ENCODE measurements at regions not wholly inside any gene's neighbourhood (a gene's known extent, or its start where the extent isn't known, plus 50 kb on each side); places are given as distances from the start of the nearest gene placed in this dataset.
A peak's percentile ranks its signal among the peaks of the same experiment; 100 is the strongest.
"Not testable (repeated sequence)": the region's sequence is repeated elsewhere in the genome, so short reads cannot be mapped to it uniquely, and the experiment has no call there.

GRCh38 chr7:65276822-65277221 lies 96.8 kb upstream of the ZNF92 start:
- TF ChIP-seq CTCF (IDR thresholded peaks at IDR 0.05; ENCODE audit: low read depth, low read length, missing control alignments) = no peak
- H3K4me3 ChIP-seq (ENCODE audit: low read depth, low read length) = no peak overlapping the region
- in situ Hi-C loops (cut with HindIII; ENCODE audit: low pct_ligation_motif_present, low sequenced_read_pairs) = no loop called here
- DNase-seq = no peak
- no peaks in the 10 kb centered on the region for H3K27me3 ChIP-seq (replicated peaks)
- no peaks in the 10 kb centered on the region for H3K36me3 ChIP-seq (replicated peaks)
- no peak overlapping the region for H3K27ac ChIP-seq

- DNase-seq; H3K27me3 ChIP-seq (replicated peaks); H3K27ac ChIP-seq; in situ Hi-C loops (cut with HindIII; ENCODE audit: low pct_ligation_motif_present, low sequenced_read_pairs); H3K4me3 ChIP-seq (ENCODE audit: low read depth, low read length); H3K36me3 ChIP-seq (replicated peaks): not testable (repeated sequence)
These were observed 102.2 kb upstream of the ZNF92 start for GRCh38 chr7:65271502-65271901.

GRCh38 chr7:65269150-65269856 lies 104.4 kb upstream of the ZNF92 start:
- no peak for TF ChIP-seq CTCF (IDR thresholded peaks at IDR 0.05; ENCODE audit: low read depth, low read length, missing control alignments)
- H3K27me3 ChIP-seq (replicated peaks) = no peaks in the 10 kb centered on the region
- DNase-seq = peak; percentile 78
- H3K27ac ChIP-seq = no peak overlapping the region
- H3K4me3 ChIP-seq (ENCODE audit: low read depth, low read length) = peak overlapping the region; percentile 75
- in situ Hi-C loops (cut with HindIII; ENCODE audit: low pct_ligation_motif_present, low sequenced_read_pairs) = no loop called here
- no peaks in the 10 kb centered on the region for H3K36me3 ChIP-seq (replicated peaks)

GRCh38 chr7:65268782-65269149 lies 104.9 kb upstream of the ZNF92 start:
- Histone ChIP-seq H3K4me3 (ENCODE audit: low read depth, low read length) (peak overlapping the region; percentile 75), H3K27me3 (replicated peaks) (no peaks in the 10 kb centered on the region), H3K36me3 (replicated peaks) (no peaks in the 10 kb centered on the region), H3K27ac (no peak overlapping the region)
- DNase-seq = no peak
- no peak for TF ChIP-seq CTCF (IDR thresholded peaks at IDR 0.05; ENCODE audit: low read depth, low read length, missing control alignments)
- in situ Hi-C loops (cut with HindIII; ENCODE audit: low pct_ligation_motif_present, low sequenced_read_pairs) = no loop called here

- no peak for DNase-seq
- in situ Hi-C loops (cut with HindIII; ENCODE audit: low pct_ligation_motif_present, low sequenced_read_pairs) = no loop called here
- no peak for TF ChIP-seq CTCF (IDR thresholded peaks at IDR 0.05; ENCODE audit: low read depth, low read length, missing control alignments)
- Histone ChIP-seq H3K36me3 (replicated peaks) (no peaks in the 10 kb centered on the region), H3K27me3 (replicated peaks) (no peaks in the 10 kb centered on the region), H3K4me3 (ENCODE audit: low read depth, low read length) (no peak overlapping the region), H3K27ac (no peak overlapping the region)
These were observed 107.6 kb upstream of the ZNF92 start for GRCh38 chr7:65265933-65266519.

GRCh38 chr7:65264258-65264657 lies 109.4 kb upstream of the ZNF92 start:
- H3K4me3 ChIP-seq (ENCODE audit: low read depth, low read length) = no peak overlapping the region
- H3K27ac ChIP-seq = no peak overlapping the region
- no peak for TF ChIP-seq CTCF (IDR thresholded peaks at IDR 0.05; ENCODE audit: low read depth, low read length, missing control alignments)
- no peaks in the 10 kb centered on the region for H3K27me3 ChIP-seq (replicated peaks)
- DNase-seq = no peak
- H3K36me3 ChIP-seq (replicated peaks) = no peaks in the 10 kb centered on the region
- in situ Hi-C loops (cut with HindIII; ENCODE audit: low pct_ligation_motif_present, low sequenced_read_pairs) = no loop called here

GRCh38 chr7:65260673-65261072 lies 113.0 kb upstream of the ZNF92 start:
- DNase-seq; H3K4me3 ChIP-seq (ENCODE audit: low read depth, low read length); in situ Hi-C loops (cut with HindIII; ENCODE audit: low pct_ligation_motif_present, low sequenced_read_pairs): not testable (repeated sequence)

GRCh38 chr7:65259864-65260525 lies 113.7 kb upstream of the ZNF92 start:
- DNase-seq; H3K36me3 ChIP-seq (replicated peaks); H3K4me3 ChIP-seq (ENCODE audit: low read depth, low read length); H3K27ac ChIP-seq; H3K27me3 ChIP-seq (replicated peaks); in situ Hi-C loops (cut with HindIII; ENCODE audit: low pct_ligation_motif_present, low sequenced_read_pairs): not testable (repeated sequence)

More at GRCh38 chr7:65260673-65261072, 113.0 kb upstream of the ZNF92 start:
- H3K36me3 ChIP-seq (replicated peaks); H3K27ac ChIP-seq; H3K27me3 ChIP-seq (replicated peaks): not testable (repeated sequence)
